Astrocyte (in vitro differentiated cells and primary cell): ENCODE measurements at regions not wholly inside any gene's neighbourhood (a gene's known extent, or its start where the extent isn't known, plus 50 kb on each side); places are given as distances from the start of the nearest gene placed in this dataset.

Source experiments
- DNase-seq: peaks from one replicate; pipeline ENCODE4 v3.0.0-alpha.2; 2010; ENCODE audit warnings: low read depth
- FAIRE-seq: peaks from 2 replicates; lab custom pipeline; 2011; peaks lifted over from hg19 to GRCh38; lab: Jason Lieb, UNC
- H2AFZ ChIP-seq: 2 replicates; pipeline ENCODE4 v1.6.0; 2012; ENCODE audit warnings: low read depth, low read length, inconsistent platforms
- H3K27ac ChIP-seq: 2 replicates; pipeline ENCODE4 v1.5.1; 2011; ENCODE audit warnings: low read depth, low read length, inconsistent platforms
- H3K27me3 ChIP-seq: 2 replicates; pipeline ENCODE4 v1.6.0; 2011; ENCODE audit warnings: low read length, inconsistent platforms; ENCODE audit not compliant: insufficient read depth
- H3K36me3 ChIP-seq: 2 replicates; pipeline ENCODE4 v1.5.1; 2011; ENCODE audit warnings: low read length, inconsistent platforms; ENCODE audit not compliant: insufficient read depth
- H3K4me1 ChIP-seq: 2 replicates; pipeline ENCODE4 v1.5.1; 2011; ENCODE audit warnings: low read length, inconsistent platforms; ENCODE audit not compliant: insufficient read depth
- H3K4me2 ChIP-seq: 2 replicates; pipeline ENCODE4 v1.6.0; 2012; ENCODE audit warnings: low read length, inconsistent platforms
- H3K4me3 ChIP-seq: 2 replicates; pipeline ENCODE4 v1.5.1; 2011; ENCODE audit warnings: low read depth, mild to moderate bottlenecking, low read length, inconsistent platforms; ENCODE audit not compliant: insufficient read depth
- H3K79me2 ChIP-seq: 2 replicates; pipeline ENCODE4 v1.6.0; 2012; ENCODE audit warnings: mild to moderate bottlenecking, low read length, inconsistent platforms; ENCODE audit not compliant: insufficient read depth
- H3K9ac ChIP-seq: 2 replicates; pipeline ENCODE4 v1.6.0; 2012; ENCODE audit warnings: mild to moderate bottlenecking, low read length, inconsistent platforms
- H3K9me3 ChIP-seq: 2 replicates; pipeline ENCODE4 v1.5.1; 2012; ENCODE audit warnings: low read depth, mild to moderate bottlenecking, low read length, inconsistent platforms; ENCODE audit not compliant: insufficient read depth
- H4K20me1 ChIP-seq: 2 replicates; pipeline ENCODE4 v1.6.0; 2012; ENCODE audit warnings: low read length, inconsistent platforms; ENCODE audit not compliant: insufficient read depth
- H3K27ac Mint-ChIP-seq: one replicate; pipeline ENCODE4 v1.8.0; 2021; ENCODE audit warnings: mild to moderate bottlenecking, mixed read lengths; ENCODE audit not compliant: unreplicated experiment
- H3K27me3 Mint-ChIP-seq: one replicate; pipeline ENCODE4 v1.8.0; 2021; ENCODE audit warnings: low read depth, mixed read lengths; ENCODE audit not compliant: unreplicated experiment
- H3K36me3 Mint-ChIP-seq: one replicate; pipeline ENCODE4 v1.8.0; 2021; ENCODE audit warnings: low read depth, mixed read lengths; ENCODE audit not compliant: unreplicated experiment
- H3K4me1 Mint-ChIP-seq: one replicate; pipeline ENCODE4 v1.8.0; 2021; ENCODE audit warnings: low read depth, mixed read lengths; ENCODE audit not compliant: unreplicated experiment
- H3K4me3 Mint-ChIP-seq: one replicate; pipeline ENCODE4 v1.8.0; 2021; ENCODE audit warnings: mild to moderate bottlenecking, moderate library complexity, mixed read lengths; ENCODE audit not compliant: unreplicated experiment
- H3K9me3 Mint-ChIP-seq: one replicate; pipeline ENCODE4 v1.8.0; 2021; ENCODE audit warnings: mild to moderate bottlenecking, mixed read lengths; ENCODE audit not compliant: unreplicated experiment
- EZH2 ChIP-seq: IDR thresholded peaks from 2 replicates; pipeline ENCODE4 v1.6.1; 2012; ENCODE audit warnings: mild to moderate bottlenecking, low read length, inconsistent platforms; ENCODE audit not compliant: insufficient read depth
- TF ChIP-seq, protein P1 (sequence below): IDR thresholded peaks from 2 replicates; pipeline ENCODE4 v1.5.1; 2011; ENCODE audit warnings: low read depth, mild to moderate bottlenecking, inconsistent platforms, low read length, moderate library complexity; ENCODE audit not compliant: insufficient read depth

DNA sequence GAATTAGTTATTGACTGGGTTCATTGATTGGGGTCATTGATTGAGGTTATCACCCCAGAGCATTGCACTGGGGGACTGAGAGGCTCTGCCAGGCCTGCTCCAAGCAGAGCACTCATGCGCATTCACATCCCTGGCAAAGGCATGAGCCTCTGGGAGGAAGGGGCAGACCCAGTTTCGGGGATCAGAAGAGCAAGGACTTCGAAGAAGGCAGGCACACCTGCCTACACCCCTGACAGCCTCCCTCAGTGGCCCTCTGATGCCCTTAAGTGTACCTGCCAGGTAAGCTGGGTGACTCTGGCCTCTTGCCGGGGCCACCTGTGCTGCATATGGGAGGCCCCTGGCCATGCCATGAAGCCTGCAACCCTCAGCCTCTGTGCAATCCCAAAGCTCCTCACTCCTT, 181.1 kb downstream of the PTPN20 start:
- peaks cover 5% of the 10 kb centered on the region for H3K4me1 Mint-ChIP-seq
- H3K4me1 ChIP-seq: no peaks in the 10 kb centered on the region
- peaks cover 4% of the 10 kb centered on the region for H3K9me3 Mint-ChIP-seq
- H3K4me3 ChIP-seq: no peak overlapping the region
- H3K4me3 Mint-ChIP-seq: no peak overlapping the region
- no peaks in the 10 kb centered on the region for H3K36me3 ChIP-seq
- peaks cover 23% of the 10 kb centered on the region for H3K27me3 Mint-ChIP-seq
- H3K36me3 Mint-ChIP-seq: no peaks in the 10 kb centered on the region
- H4K20me1 ChIP-seq: no peaks in the 10 kb centered on the region
- TF ChIP-seq EZH2: no peak
- TF ChIP-seq, protein P1, sequence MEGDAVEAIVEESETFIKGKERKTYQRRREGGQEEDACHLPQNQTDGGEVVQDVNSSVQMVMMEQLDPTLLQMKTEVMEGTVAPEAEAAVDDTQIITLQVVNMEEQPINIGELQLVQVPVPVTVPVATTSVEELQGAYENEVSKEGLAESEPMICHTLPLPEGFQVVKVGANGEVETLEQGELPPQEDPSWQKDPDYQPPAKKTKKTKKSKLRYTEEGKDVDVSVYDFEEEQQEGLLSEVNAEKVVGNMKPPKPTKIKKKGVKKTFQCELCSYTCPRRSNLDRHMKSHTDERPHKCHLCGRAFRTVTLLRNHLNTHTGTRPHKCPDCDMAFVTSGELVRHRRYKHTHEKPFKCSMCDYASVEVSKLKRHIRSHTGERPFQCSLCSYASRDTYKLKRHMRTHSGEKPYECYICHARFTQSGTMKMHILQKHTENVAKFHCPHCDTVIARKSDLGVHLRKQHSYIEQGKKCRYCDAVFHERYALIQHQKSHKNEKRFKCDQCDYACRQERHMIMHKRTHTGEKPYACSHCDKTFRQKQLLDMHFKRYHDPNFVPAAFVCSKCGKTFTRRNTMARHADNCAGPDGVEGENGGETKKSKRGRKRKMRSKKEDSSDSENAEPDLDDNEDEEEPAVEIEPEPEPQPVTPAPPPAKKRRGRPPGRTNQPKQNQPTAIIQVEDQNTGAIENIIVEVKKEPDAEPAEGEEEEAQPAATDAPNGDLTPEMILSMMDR: no peak
- no peaks in the 10 kb centered on the region for H3K27me3 ChIP-seq
- H3K9me3 ChIP-seq: no peaks in the 10 kb centered on the region
- H3K4me2 ChIP-seq: no peak overlapping the region
- H3K79me2 ChIP-seq: no peaks in the 10 kb centered on the region
- DNase-seq (no peak), FAIRE-seq (no peak)
- H3K27ac Mint-ChIP-seq: no peak overlapping the region
- no peak overlapping the region for H3K9ac ChIP-seq
- no peak overlapping the region for H3K27ac ChIP-seq
- H2AFZ ChIP-seq: no peak overlapping the region

DNA sequence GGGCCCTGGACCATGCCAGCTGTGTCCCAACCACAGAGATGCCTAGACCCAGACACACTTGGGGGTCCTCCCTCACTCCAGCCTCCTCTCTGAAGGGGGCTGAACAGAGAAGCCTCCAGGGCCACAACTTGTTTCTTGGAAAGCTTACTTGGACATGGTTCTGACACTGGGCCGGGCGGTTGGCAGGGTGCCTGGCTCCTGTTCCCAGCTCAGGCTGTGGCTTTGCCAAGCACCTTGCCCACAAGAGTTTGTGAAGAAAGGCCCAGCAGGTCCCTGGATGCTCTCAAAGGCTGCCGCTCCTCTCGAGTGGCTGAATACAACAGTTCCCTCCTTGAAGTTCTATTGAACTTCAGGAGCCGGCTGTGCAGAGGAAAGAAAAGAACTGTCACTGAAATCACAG, 181.6 kb downstream of the PTPN20 start:
- Histone ChIP-seq H3K36me3 (no peaks in the 10 kb centered on the region), H3K79me2 (no peaks in the 10 kb centered on the region), H3K27ac (no peak overlapping the region), H3K4me3 (no peak overlapping the region), H3K4me2 (no peak overlapping the region), H3K9me3 (no peaks in the 10 kb centered on the region), H3K9ac (no peak overlapping the region), H3K27me3 (no peaks in the 10 kb centered on the region), H4K20me1 (no peaks in the 10 kb centered on the region), H2AFZ (no peak overlapping the region), H3K4me1 (no peaks in the 10 kb centered on the region)
- no peak for TF ChIP-seq EZH2
- TF ChIP-seq, protein P1: no peak
- peaks cover 23% of the 10 kb centered on the region for H3K27me3 Mint-ChIP-seq
- H3K36me3 Mint-ChIP-seq: no peaks in the 10 kb centered on the region
- H3K4me1 Mint-ChIP-seq: peaks cover 5% of the 10 kb centered on the region
- H3K27ac Mint-ChIP-seq: no peak overlapping the region
- no peak for FAIRE-seq
- no peak for DNase-seq
- no peak overlapping the region for H3K4me3 Mint-ChIP-seq
- peaks cover 4% of the 10 kb centered on the region for H3K9me3 Mint-ChIP-seq

DNA sequence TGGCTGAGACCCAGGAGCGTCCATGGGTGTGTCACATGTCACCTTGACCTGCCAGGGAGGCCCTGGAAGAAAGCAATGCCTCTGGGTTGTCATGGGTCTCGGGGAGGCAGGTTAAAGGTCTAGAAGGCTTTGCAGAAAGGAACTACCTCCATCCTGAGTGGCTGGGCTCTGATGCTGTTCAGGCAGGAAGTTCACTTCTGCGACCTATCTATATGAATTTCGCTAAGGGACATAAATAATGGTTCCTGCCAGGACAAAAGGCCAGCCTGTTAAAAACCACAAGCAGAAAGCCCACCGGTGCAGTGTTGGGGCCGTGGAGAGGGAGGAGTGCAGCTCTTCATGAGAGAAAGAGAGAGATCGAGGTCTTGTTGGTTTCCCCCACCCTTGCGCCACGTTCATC, 182.9 kb downstream of the PTPN20 start:
- DNase-seq: no peak
- Mint-ChIP-seq H3K36me3 (no peaks in the 10 kb centered on the region), H3K4me3 (no peak overlapping the region), H3K9me3 (peaks cover 4% of the 10 kb centered on the region), H3K27me3 (peaks cover 28% of the 10 kb centered on the region), H3K27ac (no peak overlapping the region), H3K4me1 (peaks cover 5% of the 10 kb centered on the region)
- FAIRE-seq: no peak
- no peaks in the 10 kb centered on the region for H3K36me3 ChIP-seq
- TF ChIP-seq, protein P1: no peak
- no peak for TF ChIP-seq EZH2
- no peak overlapping the region for H3K9ac ChIP-seq
- no peaks in the 10 kb centered on the region for H3K4me1 ChIP-seq
- no peaks in the 10 kb centered on the region for H4K20me1 ChIP-seq
- H3K27ac ChIP-seq: no peak overlapping the region
- H3K79me2 ChIP-seq: no peaks in the 10 kb centered on the region
- no peak overlapping the region for H2AFZ ChIP-seq
- H3K9me3 ChIP-seq: no peaks in the 10 kb centered on the region
- no peaks in the 10 kb centered on the region for H3K27me3 ChIP-seq
- no peak overlapping the region for H3K4me3 ChIP-seq
- no peak overlapping the region for H3K4me2 ChIP-seq
